HG02763 (cell line): ENCODE measurements at regions not wholly inside any gene's neighbourhood (a gene's known extent, or its start where the extent isn't known, plus 50 kb on each side); places are given as distances from the start of the nearest gene placed in this dataset.

Experiments used
- ATAC-seq: cut with Tn5 transposase; IDR thresholded peaks from one replicate; pipeline ENCODE4 v1.9.1; 2021; ENCODE audit warnings: mild to moderate bottlenecking, moderate library complexity; ENCODE audit not compliant: unreplicated experiment

- ATAC-seq = no peak
These were observed 69.6 kb upstream of the PCDH20 start for GRCh38 chr13:61485128-61485765.

GRCh38 chr13:61477619-61478018 is 62.0 kb upstream of the PCDH20 start:
- no peak for ATAC-seq

DNA sequence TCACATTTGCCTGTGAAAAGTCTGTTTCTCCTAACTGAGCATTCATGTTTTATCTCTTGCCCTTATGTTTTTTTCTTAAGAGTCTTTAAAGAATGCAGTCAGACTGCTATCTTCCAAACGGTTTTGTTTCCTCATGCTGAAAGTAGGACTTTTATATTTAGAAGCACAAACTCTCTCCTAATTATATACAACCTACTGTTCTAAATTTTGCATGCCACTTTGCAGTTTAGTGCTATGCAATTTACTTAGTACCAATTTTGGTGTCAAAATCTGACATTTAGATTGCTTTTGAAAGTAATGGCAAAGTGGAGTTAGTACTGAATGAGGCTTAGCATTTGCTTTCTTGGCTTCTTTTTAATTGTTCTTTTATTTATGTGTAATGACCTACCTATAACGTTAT is 55.1 kb upstream of the PCDH20 start:
- no peak for ATAC-seq

DNA sequence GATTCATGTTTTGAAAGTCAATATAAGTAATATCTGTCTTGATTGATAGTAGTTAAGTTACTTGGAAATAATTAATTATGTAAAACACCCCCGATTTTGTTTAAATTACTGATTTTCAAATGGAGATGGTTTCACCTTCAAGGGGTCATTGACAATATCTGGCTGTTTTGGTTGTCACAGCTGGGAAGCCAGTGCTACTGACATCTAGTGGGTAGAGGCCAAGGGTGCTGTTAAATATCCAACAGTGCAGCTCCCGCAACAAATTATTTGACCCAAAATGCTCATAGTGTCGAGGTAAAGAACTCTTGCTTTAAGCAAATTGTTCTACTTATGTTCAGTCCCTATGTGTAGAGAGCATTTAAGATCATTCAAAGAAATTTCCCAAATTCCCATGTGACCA is 50.6 kb upstream of the PCDH20 start:
- no peak for ATAC-seq
